NCI-H446 treated with DMSO at 0.1 percent for 48 hours (cell line): ENCODE measurements at regions not wholly inside any gene's neighbourhood (a gene's known extent, or its start where the extent isn't known, plus 50 kb on each side); places are given as distances from the start of the nearest gene placed in this dataset.
A peak's percentile ranks its signal among the peaks of the same experiment; 100 is the strongest.

Experiments
- DNase-seq: peaks from one replicate; lab custom pipeline; 2025; lab: John Stamatoyannopoulos, UW

DNA sequence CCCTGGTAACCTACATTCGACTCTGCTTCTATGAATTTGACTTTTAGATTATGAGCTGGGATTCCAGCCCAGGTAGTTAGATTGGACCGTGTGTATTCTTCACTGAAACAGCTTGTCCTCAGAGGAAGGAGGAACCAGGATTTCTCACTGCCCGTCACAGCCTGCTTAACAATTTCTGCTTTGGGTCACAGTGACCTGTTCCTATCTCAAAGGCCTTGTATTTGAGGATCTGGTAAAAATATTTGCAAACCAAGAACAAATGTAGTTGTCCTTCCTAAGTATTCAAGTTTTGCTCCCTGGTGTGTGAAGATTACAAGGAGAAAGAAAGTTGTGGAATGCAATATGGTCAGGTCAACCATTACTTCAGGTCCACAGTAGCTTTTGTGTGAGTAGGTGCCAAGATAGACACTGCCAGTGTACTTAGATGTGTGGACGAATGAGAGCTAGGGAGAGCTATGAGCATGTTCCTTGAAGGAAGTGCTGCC is 55.1 kb downstream of the KIF4B start:
- no peak for DNase-seq

GRCh38 chr5:155069961-155070360 is 56.4 kb downstream of the KIF4B start:
- no peak for DNase-seq

- DNase-seq = no peak
Measured at GRCh38 chr5:155070781-155071180, 57.2 kb downstream of the KIF4B start.

GRCh38 chr5:155076379-155076778 is 62.8 kb downstream of the KIF4B start:
- DNase-seq = no peak

DNA sequence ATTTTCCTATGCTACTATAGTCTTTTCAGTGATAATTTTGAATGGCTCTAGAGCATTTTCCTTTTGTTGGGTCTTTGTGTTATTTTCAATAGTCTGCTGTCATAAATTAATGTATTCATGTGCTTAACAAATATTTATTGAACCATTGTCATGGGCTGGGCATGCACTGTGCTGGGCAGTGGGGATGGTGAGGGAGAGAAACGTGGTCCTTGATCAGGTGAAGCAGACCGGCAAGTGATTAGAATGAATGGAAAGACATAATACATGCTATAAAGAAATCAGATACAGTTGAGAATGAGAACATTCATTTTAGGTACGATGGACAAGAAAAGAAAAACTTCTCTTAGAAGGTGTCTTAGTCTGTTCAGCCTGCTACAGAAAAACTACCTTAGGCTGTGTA is 66.1 kb downstream of the KIF4B start:
- DNase-seq = no peak

- no peak for DNase-seq
Measured at GRCh38 chr5:155080721-155081120, 67.2 kb downstream of the KIF4B start.

- DNase-seq = no peak
Measured at GRCh38 chr5:155081618-155082017, 68.1 kb downstream of the KIF4B start.

GRCh38 chr5:155082401-155082800 is 68.8 kb downstream of the KIF4B start:
- DNase-seq = no peak

DNA sequence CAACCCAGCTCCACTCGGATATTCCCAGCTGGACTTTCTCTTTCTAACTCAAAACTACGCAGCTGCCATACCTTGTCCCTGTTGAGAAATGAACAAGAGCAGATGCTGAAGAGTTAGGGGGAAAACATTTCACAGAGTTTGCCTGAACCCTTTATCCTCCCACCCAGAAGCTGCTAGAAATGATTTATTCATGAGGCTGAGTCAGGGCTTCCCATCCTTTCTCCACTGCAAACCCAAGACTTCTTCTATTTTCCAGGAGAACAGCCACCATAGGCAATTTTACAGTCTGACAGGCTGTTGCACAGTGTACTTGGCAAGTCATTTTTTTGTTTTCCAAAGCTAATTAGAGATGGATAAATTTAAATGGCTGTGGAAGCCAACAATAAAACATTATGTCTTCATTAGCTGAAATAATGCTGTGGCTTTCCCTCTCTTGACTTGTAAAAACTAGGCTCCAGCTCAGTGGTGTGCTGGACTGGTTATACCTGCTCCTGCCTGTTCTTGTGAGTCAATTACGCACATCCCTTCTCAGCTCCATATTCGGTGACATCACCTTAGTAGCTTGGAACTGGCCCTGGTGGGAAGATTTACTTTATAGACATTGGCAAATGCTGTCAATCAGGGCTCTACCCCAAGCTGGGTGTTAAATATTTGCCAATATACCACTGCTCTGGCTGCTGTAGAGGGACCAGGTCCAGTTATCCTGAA is 71.9 kb downstream of the KIF4B start:
- no peak for DNase-seq

DNA sequence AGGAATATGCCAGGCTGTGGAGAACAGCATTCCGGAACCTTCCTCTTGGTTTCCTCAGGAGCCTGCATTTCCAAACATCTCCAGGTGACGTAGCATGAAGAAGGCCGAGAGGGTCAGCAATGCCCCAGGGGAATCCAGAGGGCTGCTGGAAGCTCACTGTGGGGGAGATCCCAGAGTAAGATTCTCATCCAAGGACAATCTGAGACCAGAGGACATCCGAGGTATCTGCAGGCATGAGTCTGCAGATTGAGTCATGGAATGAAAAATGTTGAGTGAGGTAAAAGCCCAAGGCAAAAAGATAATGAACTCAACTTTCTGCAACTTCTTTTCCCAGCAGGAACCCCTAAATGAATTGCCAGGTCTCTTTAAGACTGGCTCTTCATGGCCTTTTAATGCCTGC is 73.5 kb downstream of the KIF4B start:
- no peak for DNase-seq

DNA sequence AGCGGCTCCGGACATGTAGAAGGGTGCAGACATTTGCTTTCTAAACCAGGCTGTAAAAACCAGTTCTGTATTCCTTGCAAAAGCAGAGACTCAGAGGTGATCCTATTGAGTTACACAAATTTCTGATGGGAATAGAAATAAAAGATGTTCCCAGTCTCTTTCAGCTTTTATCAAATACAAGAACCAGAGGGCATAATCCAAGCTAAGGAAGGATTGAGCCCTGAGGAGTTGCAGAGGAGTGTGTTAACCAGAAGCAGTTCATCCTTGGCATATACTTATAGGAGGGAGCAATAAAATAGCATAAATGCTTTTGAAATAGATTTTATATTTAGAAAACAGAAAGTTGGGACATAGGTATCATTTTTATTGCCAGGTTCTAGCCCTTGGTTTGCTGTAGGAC is 75.3 kb downstream of the KIF4B start:
- DNase-seq = no peak

- no peak for DNase-seq
Measured at GRCh38 chr5:155089643-155090042, 76.1 kb downstream of the KIF4B start.

DNA sequence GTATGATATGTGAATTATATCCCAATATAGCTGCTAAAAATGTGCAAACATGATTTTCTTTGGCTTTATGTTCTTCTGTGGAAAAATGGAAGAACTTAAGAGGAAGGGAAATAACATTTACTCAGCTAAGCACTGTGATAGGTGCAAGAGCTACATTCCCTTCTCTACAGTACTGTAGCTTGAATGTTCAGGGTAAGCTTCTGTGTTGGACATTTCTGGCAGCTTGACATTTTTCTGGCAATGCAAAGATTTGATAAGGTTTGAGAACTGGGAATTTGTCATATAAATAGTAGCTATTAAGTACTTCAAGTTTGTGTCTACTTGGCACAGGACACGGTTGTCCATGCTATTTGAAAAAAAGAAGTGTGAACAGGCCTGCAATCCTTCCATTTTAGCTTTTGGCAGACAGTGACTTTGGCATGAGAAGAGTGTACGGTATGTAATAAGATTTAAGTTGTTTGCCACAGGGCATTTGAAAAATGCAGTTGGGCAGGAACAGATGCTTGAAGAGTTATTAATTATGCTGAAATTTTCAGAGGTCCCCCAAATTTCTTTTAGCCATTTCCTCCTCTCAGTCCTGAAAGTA is 77.6 kb downstream of the KIF4B start:
- peak; percentile 53 for DNase-seq

DNA sequence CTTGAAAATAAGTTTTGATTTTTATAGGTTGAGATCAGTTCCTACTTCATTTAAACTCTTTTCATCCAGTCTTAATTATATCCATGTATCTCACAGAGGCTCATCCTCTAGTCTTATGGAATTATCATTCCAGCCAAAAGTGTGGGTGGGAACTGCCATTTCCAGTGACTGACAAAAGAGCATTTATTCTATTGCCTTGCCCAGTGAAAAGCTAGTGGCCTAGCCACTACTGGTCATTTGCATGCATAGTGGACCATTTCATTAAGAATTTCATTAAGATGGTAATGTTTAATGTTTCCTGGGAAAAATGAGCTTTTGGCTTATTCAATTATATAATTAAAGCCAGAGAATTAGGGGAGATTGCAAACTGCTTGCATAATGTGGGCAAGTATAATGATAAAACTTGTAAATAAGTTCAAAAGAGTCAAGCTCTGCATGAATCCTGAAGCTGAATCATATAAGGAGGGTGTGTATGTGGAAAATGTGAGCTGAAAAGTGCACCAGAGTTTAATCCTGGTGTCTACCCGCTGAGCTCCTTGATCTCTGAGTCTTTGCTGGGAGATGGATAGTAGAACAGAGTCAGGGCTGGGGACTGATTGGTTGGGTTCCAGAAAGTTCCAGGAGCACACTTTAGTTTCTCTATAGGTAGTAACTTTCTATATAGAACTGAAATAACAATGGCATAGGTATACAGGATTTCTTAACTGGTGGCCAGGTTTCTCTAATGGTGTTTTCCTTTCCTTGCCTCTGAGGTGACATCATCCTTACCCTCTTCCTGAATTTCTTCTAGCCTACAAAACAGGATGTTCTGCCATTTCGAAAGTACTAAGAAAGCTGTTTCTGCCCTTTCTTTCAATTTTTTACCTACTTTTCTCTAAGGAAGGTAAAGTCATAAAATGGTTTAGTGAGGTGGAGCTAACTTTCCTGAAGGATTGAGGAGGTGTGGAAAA is 78.5 kb downstream of the KIF4B start:
- no peak for DNase-seq

DNA sequence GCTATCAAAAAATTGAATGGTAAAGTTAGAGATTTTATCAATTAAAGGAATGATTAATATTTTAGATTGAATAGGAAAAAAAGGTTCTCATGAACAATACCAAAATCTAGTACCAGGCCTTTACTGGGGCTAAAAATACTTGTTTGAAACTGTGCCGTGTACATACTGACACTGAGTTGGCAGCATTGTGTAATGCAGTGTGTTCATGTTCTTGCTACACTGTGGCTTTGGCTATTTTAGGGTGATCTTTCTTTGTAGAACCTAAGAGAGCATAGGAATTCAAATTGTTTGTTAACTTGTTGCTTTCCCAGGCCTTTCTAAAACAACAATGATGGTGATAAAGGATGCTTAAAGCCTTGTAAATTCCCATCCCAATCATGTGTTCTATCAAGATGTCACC is 80.9 kb downstream of the KIF4B start:
- DNase-seq = no peak

- DNase-seq = no peak
Measured at GRCh38 chr5:155097995-155098394, 84.4 kb downstream of the KIF4B start.

DNA sequence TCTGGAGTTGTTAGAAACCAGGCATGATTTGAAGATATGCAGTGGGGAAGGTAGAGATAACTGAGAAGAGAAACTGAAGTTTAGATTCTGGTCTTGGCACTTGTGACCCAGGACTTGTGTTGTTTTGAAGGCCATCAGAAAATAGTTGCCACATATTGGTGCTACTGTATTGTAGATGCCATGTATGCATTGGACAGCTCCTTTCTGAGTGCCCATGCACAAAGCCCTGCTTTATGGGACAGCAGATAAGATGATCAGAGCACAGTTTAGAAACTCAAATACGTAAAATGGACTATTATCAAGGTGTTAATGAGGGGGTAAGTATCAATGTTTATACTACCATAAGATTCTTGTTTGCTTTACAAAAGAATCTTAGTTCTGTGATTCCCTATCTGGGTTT is 84.9 kb downstream of the KIF4B start:
- DNase-seq = no peak

DNA sequence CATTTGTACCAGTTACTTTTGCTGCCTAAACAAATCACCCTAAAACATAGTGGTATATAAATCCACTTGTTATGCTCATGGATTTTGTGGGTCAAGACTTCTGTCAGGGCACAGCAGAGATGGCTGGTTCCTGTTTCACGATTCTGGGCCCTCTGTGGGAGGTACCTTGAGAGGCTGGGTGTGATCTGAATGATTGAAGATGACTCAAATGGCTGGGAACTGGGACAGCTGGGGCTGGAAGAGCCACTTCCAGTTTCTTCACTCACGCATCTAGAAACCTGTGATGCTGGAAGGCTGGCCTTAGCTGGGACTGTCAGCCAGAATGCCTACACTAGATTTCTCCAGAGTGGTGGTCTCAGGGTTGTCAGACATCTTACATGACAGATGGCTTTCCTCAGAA is 88.1 kb downstream of the KIF4B start:
- no peak for DNase-seq

DNA sequence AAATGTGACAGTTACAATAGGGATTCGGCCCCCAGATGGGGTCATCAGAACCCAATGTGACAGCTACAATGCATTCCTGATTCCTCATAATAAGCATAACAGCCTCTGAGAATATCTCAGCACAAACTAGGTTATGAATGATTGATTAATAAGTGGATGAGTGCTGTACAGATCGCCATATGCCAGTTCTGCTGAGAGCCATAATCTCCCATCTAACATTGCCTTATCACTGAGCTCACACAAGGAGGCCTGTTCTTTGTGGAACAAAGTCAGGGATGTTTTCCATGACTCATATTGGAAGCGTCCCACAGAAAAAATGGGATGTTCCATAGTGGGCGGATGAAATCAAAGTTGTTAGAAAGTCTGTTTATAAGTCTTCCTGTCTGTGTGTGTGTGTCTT is 89.6 kb downstream of the KIF4B start:
- no peak for DNase-seq

DNA sequence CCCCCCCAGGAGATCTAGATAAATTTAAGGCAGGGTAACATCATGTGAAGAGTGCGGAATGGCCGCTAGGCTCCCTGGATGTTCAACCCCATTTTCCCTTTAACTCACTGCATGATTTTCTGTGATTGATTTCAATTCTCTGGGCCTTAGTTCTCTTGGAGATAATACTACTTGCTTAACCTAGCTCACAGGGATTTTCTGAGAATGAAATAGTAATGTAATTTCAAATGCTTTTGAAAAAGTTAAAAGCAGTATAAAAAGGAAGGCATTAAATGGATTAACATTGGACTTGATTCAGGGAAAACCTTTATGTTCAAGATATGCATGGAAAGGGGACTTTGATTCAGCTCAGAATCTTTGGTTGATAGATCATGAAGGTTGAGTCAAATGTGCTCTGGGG is 90.9 kb downstream of the KIF4B start:
- DNase-seq = no peak

GRCh38 chr5:155106221-155106620 is 92.7 kb downstream of the KIF4B start:
- no peak for DNase-seq

DNA sequence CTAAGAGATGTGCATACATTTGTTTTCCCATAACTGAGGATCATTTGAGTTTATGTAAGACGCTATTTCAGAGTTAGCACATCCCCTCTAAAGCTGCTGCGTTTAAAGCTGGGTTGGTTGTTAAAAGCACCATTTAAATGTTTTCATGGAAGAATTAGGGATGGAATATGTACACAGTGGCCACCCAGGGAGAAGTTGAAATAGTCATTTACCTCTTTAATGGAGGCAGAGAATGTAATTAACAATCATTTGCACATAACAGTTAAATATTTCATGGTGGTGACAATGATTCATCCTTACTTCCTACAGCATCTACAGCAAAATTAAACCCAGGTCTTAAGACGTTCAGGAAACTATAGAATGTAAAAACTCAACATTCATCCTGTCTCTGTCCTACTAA is 100.3 kb downstream of the KIF4B start:
- DNase-seq = no peak

DNA sequence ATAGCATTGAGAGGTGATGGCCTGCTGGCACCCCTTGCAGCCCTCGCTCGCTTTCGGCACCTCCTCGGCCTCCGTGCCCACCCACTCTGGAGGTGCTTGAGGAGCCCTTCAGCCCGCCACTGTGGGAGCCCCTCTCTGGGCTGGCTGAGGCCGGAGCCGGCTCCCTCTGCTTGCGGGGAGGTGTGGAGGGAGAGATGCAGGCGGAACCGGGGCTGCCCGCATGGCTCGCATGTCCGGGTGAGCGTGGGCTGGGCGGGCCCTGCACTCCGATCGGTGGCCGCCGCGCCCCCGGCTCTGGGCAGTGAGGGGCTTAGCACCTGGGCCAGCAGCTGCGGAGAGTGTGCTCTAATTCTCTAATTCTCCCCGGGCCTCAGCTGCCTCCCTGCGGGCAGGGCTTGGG is 101.1 kb downstream of the KIF4B start:
- DNase-seq = no peak
